ENCODE measurements at regions not wholly inside any gene's neighbourhood (a gene's known extent, or its start where the extent isn't known, plus 50 kb on each side); places are given as distances from the start of the nearest gene placed in this dataset.

- TF ChIP-seq KAT8 (CRISPR knock-in tag; IDR thresholded peaks at IDR 0.05): no peak
- no peak for TF ChIP-seq FOXC1 (CRISPR knock-in tag; IDR thresholded peaks at IDR 0.05; ENCODE audit: borderline replicate concordance)
- no peak for TF ChIP-seq ZNF253 (CRISPR knock-in tag; IDR thresholded peaks at IDR 0.05; ENCODE audit: borderline replicate concordance)
- TF ChIP-seq AHR (CRISPR knock-in tag; IDR thresholded peaks at IDR 0.05): no peak
- TF ChIP-seq ZNF496 (CRISPR knock-in tag; IDR thresholded peaks at IDR 0.05; ENCODE audit: insufficient replicate concordance): no peak
- no peak for TF ChIP-seq ZNF343 (CRISPR knock-in tag; IDR thresholded peaks at IDR 0.05)
- no peak for TF ChIP-seq MIER2 (CRISPR knock-in tag; IDR thresholded peaks at IDR 0.05)
Observed at GRCh38 chr17:54259476-54259875, 436.7 kb downstream of the KIF2B start (continued).

- intact Hi-C loops (cut with micrococcal nuclease; ENCODE audit: unreplicated experiment): no loop called here
- H3K9me3 ChIP-seq (ENCODE audit: low read length): peaks cover 71% of the 10 kb centered on the region
- TF ChIP-seq PPARG (CRISPR knock-in tag; conservative IDR thresholded peaks at IDR 0.05) (no peak), ZNF674 (CRISPR knock-in tag; IDR thresholded peaks at IDR 0.05; ENCODE audit: low read depth) (no peak), ZNF207 (IDR thresholded peaks at IDR 0.05; ENCODE audit: borderline replicate concordance) (no peak), JUNB (CRISPR knock-in tag; IDR thresholded peaks at IDR 0.05; ENCODE audit: borderline replicate concordance) (no peak), GFI1 (CRISPR knock-in tag; IDR thresholded peaks at IDR 0.05; ENCODE audit: borderline replicate concordance) (no peak), TAF15 (IDR thresholded peaks at IDR 0.05; ENCODE audit: low read depth, low read length, poor library complexity, severe bottlenecking) (no peak), FOXK1 (CRISPR knock-in tag; IDR thresholded peaks at IDR 0.05; ENCODE audit: borderline replicate concordance, low read depth) (no peak), ARID3A (IDR thresholded peaks at IDR 0.05; ENCODE audit: low read depth, low read length) (no peak), ZNF629 (CRISPR knock-in tag; conservative IDR thresholded peaks at IDR 0.05) (no peak)
- TF ChIP-seq, protein P1, sequence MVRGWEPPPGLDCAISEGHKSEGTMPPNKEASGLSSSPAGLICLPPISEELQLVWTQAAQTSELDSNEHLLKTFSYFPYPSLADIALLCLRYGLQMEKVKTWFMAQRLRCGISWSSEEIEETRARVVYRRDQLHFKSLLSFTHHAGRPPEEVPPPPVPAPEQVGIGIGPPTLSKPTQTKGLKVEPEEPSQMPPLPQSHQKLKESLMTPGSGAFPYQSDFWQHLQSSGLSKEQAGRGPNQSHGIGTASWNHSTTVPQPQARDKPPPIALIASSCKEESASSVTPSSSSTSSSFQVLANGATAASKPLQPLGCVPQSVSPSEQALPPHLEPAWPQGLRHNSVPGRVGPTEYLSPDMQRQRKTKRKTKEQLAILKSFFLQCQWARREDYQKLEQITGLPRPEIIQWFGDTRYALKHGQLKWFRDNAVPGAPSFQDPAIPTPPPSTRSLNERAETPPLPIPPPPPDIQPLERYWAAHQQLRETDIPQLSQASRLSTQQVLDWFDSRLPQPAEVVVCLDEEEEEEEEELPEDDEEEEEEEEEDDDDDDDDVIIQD (CRISPR knock-in tag; IDR thresholded peaks at IDR 0.05; ENCODE audit: low read depth): no peak
- TF ChIP-seq, protein P2, sequence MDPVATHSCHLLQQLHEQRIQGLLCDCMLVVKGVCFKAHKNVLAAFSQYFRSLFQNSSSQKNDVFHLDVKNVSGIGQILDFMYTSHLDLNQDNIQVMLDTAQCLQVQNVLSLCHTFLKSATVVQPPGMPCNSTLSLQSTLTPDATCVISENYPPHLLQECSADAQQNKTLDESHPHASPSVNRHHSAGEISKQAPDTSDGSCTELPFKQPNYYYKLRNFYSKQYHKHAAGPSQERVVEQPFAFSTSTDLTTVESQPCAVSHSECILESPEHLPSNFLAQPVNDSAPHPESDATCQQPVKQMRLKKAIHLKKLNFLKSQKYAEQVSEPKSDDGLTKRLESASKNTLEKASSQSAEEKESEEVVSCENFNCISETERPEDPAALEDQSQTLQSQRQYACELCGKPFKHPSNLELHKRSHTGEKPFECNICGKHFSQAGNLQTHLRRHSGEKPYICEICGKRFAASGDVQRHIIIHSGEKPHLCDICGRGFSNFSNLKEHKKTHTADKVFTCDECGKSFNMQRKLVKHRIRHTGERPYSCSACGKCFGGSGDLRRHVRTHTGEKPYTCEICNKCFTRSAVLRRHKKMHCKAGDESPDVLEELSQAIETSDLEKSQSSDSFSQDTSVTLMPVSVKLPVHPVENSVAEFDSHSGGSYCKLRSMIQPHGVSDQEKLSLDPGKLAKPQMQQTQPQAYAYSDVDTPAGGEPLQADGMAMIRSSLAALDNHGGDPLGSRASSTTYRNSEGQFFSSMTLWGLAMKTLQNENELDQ (CRISPR knock-in tag; IDR thresholded peaks at IDR 0.05; ENCODE audit: borderline replicate concordance): no peak
- TF ChIP-seq, protein P3, sequence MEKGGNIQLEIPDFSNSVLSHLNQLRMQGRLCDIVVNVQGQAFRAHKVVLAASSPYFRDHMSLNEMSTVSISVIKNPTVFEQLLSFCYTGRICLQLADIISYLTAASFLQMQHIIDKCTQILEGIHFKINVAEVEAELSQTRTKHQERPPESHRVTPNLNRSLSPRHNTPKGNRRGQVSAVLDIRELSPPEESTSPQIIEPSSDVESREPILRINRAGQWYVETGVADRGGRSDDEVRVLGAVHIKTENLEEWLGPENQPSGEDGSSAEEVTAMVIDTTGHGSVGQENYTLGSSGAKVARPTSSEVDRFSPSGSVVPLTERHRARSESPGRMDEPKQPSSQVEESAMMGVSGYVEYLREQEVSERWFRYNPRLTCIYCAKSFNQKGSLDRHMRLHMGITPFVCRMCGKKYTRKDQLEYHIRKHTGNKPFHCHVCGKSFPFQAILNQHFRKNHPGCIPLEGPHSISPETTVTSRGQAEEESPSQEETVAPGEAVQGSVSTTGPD (CRISPR knock-in tag; IDR thresholded peaks at IDR 0.05): no peak
Observed at GRCh38 chr17:54261465-54261864, 438.7 kb downstream of the KIF2B start.

More at GRCh38 chr17:54261465-54261864, 438.7 kb downstream of the KIF2B start:
- WGBS (ENCODE audit: low lambda C conversion rate): 5% methylated on average over 2 of the region's 2 CpGs
- in situ Hi-C loops (cut with HindIII; ENCODE audit: extremely low pct_ligation_motif_present, low pct_unique_long_range_greater_than_20kb): no loop called here
- ChIA-PET POLR2A (no interaction called here), CTCF (ENCODE audit: low intra/inter-chr PET ratio, low total read pairs) (no interaction called here)
- Histone ChIP-seq H2AFZ (ENCODE audit: low read length) (no peak overlapping the region), H3K27ac (ENCODE audit: extremely low read length, insufficient read depth, low read length) (no peak overlapping the region), H3K4me1 (ENCODE audit: insufficient read depth, low read length) (no peaks in the 10 kb centered on the region), H3K79me2 (ENCODE audit: insufficient read depth, low read length) (no peaks in the 10 kb centered on the region), H3K27me3 (ENCODE audit: control insufficient read depth in 1 of 2, insufficient read depth in 2 of 2, low read length in 2 of 2) (no peaks in the 10 kb centered on the region), H3K9ac (ENCODE audit: insufficient read depth, low read depth, low read length) (no peak overlapping the region), H3K4me2 (ENCODE audit: low read depth, low read length) (no peak overlapping the region), H4K20me1 (ENCODE audit: insufficient read depth, low read length) (no peaks in the 10 kb centered on the region), H3K4me3 (replicated peaks in 1 of 3; ENCODE audit: insufficient read depth in 1 of 3, low read depth in 2 of 3, low read length in 3 of 3) (no peak overlapping the region), H3K36me3 (replicated peaks in 1 of 2; ENCODE audit: control insufficient read depth in 1 of 2, insufficient read depth in 2 of 2, low read length in 2 of 2) (no peaks in the 10 kb centered on the region)
- no peak for DNase-seq (ENCODE audit: low spot score)
- FAIRE-seq: no peak
- BruUV-seq (replicated peaks): no TSS peak
- ATAC-seq: no peak
